ENCODE measurements at regions not wholly inside any gene's neighbourhood (a gene's known extent, or its start where the extent isn't known, plus 50 kb on each side); places are given as distances from the start of the nearest gene placed in this dataset.
"Not testable (repeated sequence)": the region's sequence is repeated elsewhere in the genome, so short reads cannot be mapped to it uniquely, and the experiment has no call there.

DNA sequence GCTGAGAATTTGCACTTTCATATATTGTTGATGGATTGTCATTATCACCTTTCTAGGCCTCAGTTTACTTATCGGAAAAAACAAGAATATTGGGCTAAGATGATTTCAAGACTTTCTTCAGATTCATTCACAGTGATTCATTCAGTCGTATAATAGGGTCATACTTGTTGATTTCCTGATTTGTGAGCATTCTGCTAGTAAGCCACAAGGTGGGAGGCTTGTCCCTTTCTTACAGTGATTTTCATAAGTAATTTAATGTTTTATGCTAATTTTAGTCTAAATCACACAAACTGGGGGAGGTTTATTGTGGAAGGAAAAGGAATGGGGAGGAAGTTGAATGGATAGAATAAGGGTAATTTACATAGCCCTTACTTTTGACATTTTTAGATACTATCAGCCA lies 126.8 kb upstream of the GOLGA6L4 start:
- no peak for TF ChIP-seq POLR2A (IDR thresholded peaks at IDR 0.05)
- TF ChIP-seq, protein P1, sequence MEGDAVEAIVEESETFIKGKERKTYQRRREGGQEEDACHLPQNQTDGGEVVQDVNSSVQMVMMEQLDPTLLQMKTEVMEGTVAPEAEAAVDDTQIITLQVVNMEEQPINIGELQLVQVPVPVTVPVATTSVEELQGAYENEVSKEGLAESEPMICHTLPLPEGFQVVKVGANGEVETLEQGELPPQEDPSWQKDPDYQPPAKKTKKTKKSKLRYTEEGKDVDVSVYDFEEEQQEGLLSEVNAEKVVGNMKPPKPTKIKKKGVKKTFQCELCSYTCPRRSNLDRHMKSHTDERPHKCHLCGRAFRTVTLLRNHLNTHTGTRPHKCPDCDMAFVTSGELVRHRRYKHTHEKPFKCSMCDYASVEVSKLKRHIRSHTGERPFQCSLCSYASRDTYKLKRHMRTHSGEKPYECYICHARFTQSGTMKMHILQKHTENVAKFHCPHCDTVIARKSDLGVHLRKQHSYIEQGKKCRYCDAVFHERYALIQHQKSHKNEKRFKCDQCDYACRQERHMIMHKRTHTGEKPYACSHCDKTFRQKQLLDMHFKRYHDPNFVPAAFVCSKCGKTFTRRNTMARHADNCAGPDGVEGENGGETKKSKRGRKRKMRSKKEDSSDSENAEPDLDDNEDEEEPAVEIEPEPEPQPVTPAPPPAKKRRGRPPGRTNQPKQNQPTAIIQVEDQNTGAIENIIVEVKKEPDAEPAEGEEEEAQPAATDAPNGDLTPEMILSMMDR (IDR thresholded peaks at IDR 0.05) = no peak
- 52% methylated on average over 2 of the region's 2 CpGs for WGBS (ENCODE audit: insufficient coverage, low coverage, low lambda C conversion rate, missing lambda C conversion rate)
- no peak overlapping the region for H3K4me3 ChIP-seq
- H3K4me1 ChIP-seq = no peaks in the 10 kb centered on the region
- ATAC-seq (no peak), DNase-seq (no peak)
- no peaks in the 10 kb centered on the region for H3K9me3 ChIP-seq
- intact Hi-C loops (cut with DNase I) = no loop called here
- H3K27ac ChIP-seq = no peak overlapping the region
- no peaks in the 10 kb centered on the region for H3K36me3 ChIP-seq
- no peaks in the 10 kb centered on the region for H3K27me3 ChIP-seq

DNA sequence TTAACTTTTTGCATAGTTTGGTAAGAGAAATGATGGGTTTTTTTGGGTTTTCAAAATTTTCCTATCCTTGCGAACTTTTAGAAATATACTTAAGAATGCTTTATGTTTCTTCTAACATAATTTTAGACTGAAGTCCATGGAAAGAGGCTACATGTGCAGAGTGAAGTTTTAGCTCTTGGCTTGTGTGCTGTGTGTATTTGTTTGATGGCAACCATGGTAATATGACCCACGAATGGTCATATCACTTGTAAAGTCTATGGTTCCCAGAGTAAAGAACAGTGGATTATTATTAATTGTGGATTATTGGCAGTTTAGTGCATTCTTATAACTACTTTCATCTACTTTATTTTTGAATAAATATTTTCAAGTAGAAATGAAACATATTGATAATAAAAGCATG lies 124.0 kb upstream of the GOLGA6L4 start:
- Histone ChIP-seq H3K36me3 (no peaks in the 10 kb centered on the region), H3K9me3 (no peaks in the 10 kb centered on the region), H3K27ac (no peak overlapping the region), H3K27me3 (no peaks in the 10 kb centered on the region), H3K4me3 (no peak overlapping the region), H3K4me1 (no peaks in the 10 kb centered on the region)
- 74% methylated on average over 2 of the region's 2 CpGs for WGBS (ENCODE audit: insufficient coverage, low coverage, low lambda C conversion rate, missing lambda C conversion rate)
- DNase-seq (no peak), ATAC-seq (no peak)
- intact Hi-C loops (cut with DNase I) = no loop called here
- TF ChIP-seq, protein P1 (IDR thresholded peaks at IDR 0.05) = no peak
- no peak for TF ChIP-seq POLR2A (IDR thresholded peaks at IDR 0.05)

DNA sequence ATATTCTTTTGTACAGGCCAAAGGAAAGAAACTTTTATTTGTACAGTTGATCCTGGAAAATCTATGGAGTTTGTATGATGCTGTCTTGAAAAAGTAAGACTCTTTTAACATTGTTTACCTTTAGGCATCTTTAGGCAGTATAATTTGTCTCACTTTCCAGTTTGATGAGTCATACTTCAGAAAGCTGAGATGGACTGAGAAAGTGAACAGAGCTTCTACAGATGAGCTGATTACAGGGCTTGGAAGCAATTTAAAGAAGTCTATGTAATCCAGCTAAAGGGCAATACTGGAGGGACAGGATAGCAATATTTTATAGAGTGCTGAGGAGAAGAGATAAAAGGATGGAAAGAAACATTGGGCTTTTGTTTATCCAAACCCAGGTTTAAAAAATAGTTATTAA lies 123.5 kb upstream of the GOLGA6L4 start:
- TF ChIP-seq, protein P1 (IDR thresholded peaks at IDR 0.05) = no peak
- TF ChIP-seq POLR2A (IDR thresholded peaks at IDR 0.05) = no peak
- no peak overlapping the region for H3K4me3 ChIP-seq
- DNase-seq = no peak
- H3K4me1 ChIP-seq = no peaks in the 10 kb centered on the region
- H3K27ac ChIP-seq = no peak overlapping the region
- H3K27me3 ChIP-seq = no peaks in the 10 kb centered on the region
- no peaks in the 10 kb centered on the region for H3K36me3 ChIP-seq
- no peaks in the 10 kb centered on the region for H3K9me3 ChIP-seq
- intact Hi-C loops (cut with DNase I) = no loop called here
- no peak for ATAC-seq

DNA sequence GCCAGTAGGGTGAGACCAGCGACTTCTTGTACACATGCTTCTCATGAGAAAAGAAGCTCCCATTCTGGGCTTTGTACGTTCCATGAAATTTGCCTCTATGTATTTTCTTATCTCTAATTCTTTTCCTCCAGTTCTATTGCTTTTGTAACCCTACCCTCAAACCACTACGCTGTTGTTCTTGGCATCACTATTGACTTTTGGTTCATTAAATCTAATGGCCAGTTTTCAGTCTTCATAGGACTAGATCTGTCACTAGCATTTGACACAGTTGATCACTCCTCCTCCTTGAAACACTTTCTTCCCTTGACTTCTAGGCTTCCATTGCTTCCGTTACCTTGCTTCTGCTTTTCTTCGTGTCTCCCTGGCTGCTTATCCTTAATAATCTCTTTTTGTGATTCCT lies 121.7 kb upstream of the GOLGA6L4 start:
- DNase-seq = no peak
- intact Hi-C loops (cut with DNase I) = no loop called here
- TF ChIP-seq, protein P1 (IDR thresholded peaks at IDR 0.05) = no peak
- no peak for TF ChIP-seq POLR2A (IDR thresholded peaks at IDR 0.05)
- Histone ChIP-seq H3K9me3 (no peaks in the 10 kb centered on the region), H3K36me3 (no peaks in the 10 kb centered on the region), H3K4me1 (no peaks in the 10 kb centered on the region), H3K27me3 (no peaks in the 10 kb centered on the region), H3K27ac (no peak overlapping the region), H3K4me3 (no peak overlapping the region)
- ATAC-seq = no peak
- 56% methylated on average over 5 of the region's 5 CpGs for WGBS (ENCODE audit: insufficient coverage, low coverage, low lambda C conversion rate, missing lambda C conversion rate)

- H3K27ac ChIP-seq; H3K9me3 ChIP-seq; H3K4me3 ChIP-seq; intact Hi-C loops (cut with DNase I); H3K4me1 ChIP-seq; ATAC-seq; DNase-seq; H3K27me3 ChIP-seq; H3K36me3 ChIP-seq: not testable (repeated sequence)
- WGBS (ENCODE audit: insufficient coverage, low coverage, low lambda C conversion rate, missing lambda C conversion rate) = 86% methylated on average over 7 of the region's 7 CpGs
These were observed 120.9 kb upstream of the GOLGA6L4 start for GRCh38 chr15:84114680-84115079.

- H3K9me3 ChIP-seq; H3K4me1 ChIP-seq; DNase-seq; H3K36me3 ChIP-seq; intact Hi-C loops (cut with DNase I); H3K27me3 ChIP-seq; H3K27ac ChIP-seq; ATAC-seq; H3K4me3 ChIP-seq: not testable (repeated sequence)
- WGBS (ENCODE audit: insufficient coverage, low coverage, low lambda C conversion rate, missing lambda C conversion rate) = 29% methylated on average over 1 of the region's 1 CpG
These were observed 116.2 kb upstream of the GOLGA6L4 start for GRCh38 chr15:84119351-84119750.

- H3K4me1 ChIP-seq; H3K27me3 ChIP-seq; intact Hi-C loops (cut with DNase I); ATAC-seq; H3K36me3 ChIP-seq; DNase-seq; H3K27ac ChIP-seq; H3K4me3 ChIP-seq; H3K9me3 ChIP-seq: not testable (repeated sequence)
- WGBS (ENCODE audit: insufficient coverage, low coverage, low lambda C conversion rate, missing lambda C conversion rate) = 81% methylated on average over 2 of the region's 4 CpGs
These were observed 114.7 kb upstream of the GOLGA6L4 start for GRCh38 chr15:84120903-84121302.

- not testable (repeated sequence) for H3K4me1 ChIP-seq, ATAC-seq, H3K36me3 ChIP-seq
These were observed 106.9 kb upstream of the GOLGA6L4 start for GRCh38 chr15:84128706-84129105.

More at GRCh38 chr15:84128706-84129105, 106.9 kb upstream of the GOLGA6L4 start:
- H3K27me3 ChIP-seq; intact Hi-C loops (cut with DNase I); DNase-seq; H3K27ac ChIP-seq; H3K9me3 ChIP-seq; H3K4me3 ChIP-seq: not testable (repeated sequence)
- WGBS (ENCODE audit: insufficient coverage, low coverage, low lambda C conversion rate, missing lambda C conversion rate) = 75% methylated on average over 2 of the region's 2 CpGs
